T1000 (cell line): ENCODE measurements at regions not wholly inside any gene's neighbourhood (a gene's known extent, or its start where the extent isn't known, plus 50 kb on each side); places are given as distances from the start of the nearest gene placed in this dataset.
"Not testable (repeated sequence)": the region's sequence is repeated elsewhere in the genome, so short reads cannot be mapped to it uniquely, and the experiment has no call there.

Experiments
- DNase-seq: peaks from one replicate; lab custom pipeline; 2025; ENCODE audit warnings: mixed read lengths; lab: John Stamatoyannopoulos, UW

DNA sequence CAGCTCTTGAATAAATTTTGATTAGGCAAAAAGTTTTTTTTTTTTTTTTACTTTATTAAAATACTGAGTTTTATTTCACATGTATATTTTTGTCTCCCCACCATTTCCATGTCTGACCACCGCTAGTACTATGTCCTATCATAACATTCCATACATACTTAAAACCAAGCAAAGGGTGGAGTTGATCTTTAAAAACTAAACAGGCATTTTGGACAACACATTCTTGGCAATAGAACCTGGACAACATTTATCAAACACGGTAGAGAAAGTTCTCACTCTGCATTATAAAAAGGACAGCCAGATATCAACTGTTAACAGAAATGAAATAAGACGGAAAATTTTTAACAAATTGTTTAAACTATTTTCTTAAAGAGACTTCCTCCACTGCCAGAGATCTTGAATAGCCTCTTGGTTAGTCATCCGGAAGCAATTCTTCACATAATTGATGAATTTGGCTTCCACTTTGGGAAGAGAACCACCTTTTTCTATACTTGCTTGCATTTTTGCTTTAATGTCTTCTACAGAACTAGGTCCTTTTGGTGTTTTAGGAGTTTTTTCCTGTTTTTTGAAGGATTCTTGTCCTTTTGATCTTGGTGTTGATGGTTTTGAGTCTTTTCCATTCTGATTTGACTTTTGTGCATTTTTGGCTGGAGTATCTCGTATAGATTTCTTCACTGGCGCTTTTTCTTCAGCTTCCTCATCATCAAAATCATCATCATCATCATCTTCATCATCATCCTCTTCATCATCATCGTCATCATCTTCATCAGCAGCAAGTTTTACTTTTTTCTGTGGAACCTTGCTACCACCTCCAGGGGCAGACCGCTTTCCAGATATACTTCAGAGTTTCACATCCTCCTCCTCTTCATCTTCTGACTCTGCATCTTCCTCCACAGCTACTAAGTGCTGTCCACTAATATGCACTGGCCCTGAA is 58.7 kb downstream of the POU5F2 start:
- DNase-seq: not testable (repeated sequence)

DNA sequence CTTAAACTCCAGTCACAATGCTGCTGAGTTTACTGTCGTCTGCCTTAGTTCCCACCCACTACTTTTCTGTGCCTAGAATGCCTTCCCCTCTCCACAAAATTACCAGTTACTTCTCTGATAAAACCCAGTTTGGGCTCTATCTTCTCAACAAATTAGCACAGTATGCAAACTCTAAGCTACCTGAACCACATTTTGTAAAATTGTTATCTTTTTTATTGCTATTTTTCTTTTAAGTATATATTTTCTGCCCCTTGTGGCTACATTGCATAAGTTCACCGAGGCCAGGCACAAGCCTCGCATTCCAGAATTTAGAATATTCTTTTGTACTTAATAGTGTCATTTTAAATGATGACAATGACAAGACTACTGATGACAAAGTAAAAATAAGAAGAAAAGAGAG is 60.0 kb downstream of the POU5F2 start:
- DNase-seq: no peak

- peak; percentile 54 for DNase-seq
Measured at GRCh38 chr5:93677359-93677891, 64.0 kb downstream of the POU5F2 start.

- DNase-seq: no peak
Measured at GRCh38 chr5:93676704-93677103, 64.7 kb downstream of the POU5F2 start.

DNA sequence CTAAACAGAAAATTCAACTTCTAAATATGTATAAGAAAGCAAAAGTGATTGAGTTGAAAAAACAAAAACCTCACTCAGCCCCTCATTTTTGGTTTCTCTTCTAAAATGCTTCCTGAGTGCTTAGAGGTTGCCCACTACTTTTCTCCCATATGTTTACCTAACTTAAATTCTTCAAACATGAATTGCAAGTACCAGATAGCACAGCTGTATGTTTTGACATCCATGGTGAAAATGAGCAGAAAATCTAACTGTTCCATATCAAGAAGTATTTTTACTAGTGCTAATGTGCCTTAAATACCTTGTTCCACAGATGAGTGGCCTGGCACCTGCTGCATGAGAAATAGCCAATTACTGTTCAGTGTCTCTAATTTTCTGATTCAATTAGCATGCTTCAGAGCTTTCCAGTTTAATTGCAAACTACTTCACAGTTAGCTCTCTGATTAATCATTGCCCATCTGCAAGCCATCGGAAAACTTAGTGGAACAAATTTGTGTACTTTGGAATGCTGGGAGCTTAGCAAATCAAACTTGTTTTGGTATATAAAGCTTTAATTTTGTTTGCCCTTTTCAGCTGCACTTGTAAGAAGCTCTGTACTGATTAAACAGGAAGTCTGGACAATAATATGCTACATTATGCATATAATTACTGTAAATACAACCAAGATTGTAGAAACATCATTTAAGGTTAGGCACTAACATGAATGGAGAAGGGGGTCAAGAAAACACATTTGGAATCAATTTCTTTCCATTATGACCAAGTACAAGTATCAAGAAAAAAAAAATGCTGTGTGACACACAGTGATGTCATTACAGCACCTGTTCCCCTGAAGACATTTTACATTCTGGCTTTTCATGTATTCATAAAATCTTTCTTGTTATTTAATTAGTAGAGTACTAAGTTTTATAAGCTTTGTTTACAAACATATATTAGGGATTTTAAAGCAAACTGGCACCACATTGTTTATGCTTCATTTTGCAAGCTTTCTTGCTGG is 65.6 kb downstream of the POU5F2 start:
- no peak for DNase-seq

DNA sequence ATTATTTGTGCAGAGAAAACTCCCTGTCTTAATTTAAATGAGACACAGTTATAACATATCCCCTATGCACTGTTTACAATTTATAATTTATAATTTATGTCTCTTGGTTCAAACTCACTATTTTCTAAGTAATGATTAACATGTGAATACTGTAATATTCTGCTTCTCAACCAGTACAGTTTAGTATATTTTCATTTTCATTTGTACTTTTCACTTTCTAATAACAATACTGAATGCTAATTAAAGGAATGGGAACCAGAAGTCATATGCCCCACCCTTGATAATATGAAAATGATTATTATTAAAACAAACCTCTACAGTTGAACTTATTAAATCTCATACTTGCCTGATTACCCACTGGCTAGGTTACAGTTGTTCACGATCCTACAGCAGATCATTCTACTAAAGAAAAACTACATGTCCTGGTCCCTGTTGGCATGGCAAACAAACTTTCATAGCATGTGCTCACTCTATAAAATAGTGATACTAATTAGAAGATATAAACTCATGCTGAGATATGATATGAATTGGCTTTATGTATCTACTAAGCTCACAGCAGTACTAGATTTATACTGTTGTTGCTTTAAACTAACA is 66.4 kb downstream of the POU5F2 start:
- DNase-seq: no peak

DNA sequence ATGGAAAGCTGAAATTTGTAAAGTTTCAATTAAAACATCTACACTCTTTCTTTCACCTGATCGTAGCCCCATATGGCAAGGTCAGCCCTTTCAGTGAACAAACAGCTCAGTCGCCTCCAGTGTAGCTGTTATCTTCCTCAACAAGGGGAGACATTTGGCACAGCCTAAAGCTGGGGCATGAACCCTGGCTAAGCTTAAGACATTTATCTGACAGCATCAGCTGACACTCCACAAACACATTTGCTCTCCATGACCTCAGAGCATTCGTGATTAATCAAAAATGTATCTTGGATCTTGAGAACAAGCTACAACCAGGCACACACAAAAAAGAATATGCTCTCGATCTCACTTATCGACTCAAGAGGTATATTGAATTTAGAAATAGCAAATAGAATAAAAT is 67.3 kb downstream of the POU5F2 start:
- no peak for DNase-seq

- no peak for DNase-seq
Measured at GRCh38 chr5:93673316-93673954, 68.0 kb downstream of the POU5F2 start.

DNA sequence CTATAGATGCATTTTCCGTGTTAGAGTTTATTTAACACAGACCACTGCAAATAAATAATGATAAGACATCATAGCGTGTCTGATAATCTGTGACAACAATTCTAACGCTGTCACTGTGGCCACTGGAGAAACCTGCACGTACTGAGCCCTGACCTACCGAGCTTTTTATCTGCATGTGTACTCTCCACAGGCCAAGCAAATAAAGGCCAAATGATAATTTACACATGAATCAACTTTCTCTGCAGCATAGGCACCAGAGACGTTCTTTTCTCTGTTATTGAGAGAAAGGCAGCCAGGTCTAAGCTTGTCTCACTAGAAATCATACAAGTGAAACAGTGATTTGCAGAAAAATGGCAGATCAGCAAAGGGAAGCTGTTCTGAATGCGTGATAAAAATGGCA is 75.8 kb downstream of the POU5F2 start:
- no peak for DNase-seq

- no peak for DNase-seq
Measured at GRCh38 chr5:93660677-93661076, 77.7 kb downstream of the NR2F1 start.

GRCh38 chr5:93658044-93658443 is 75.0 kb downstream of the NR2F1 start:
- no peak for DNase-seq

- DNase-seq: no peak
Measured at GRCh38 chr5:93654676-93655075, 71.7 kb downstream of the NR2F1 start.

DNA sequence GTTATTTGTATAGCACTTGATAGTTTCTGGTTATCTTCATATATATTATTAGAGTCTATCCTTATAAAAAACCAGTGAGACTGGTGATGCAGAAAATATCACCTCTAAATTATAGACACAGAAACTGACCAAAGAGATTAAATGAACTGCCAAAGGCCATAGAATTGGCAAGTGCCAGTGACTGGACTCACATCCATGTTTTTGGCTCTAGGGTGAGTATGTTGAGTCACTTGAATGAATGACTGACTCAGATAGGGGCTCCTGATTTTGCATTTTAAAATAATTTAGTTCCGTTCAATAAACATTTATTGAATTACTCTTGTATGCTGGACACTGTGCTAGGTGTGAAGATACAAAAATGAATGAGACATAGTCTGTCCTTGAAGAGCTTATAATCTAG is 70.7 kb downstream of the NR2F1 start:
- DNase-seq: no peak

GRCh38 chr5:93649234-93649900 is 66.3 kb downstream of the NR2F1 start:
- no peak for DNase-seq

DNA sequence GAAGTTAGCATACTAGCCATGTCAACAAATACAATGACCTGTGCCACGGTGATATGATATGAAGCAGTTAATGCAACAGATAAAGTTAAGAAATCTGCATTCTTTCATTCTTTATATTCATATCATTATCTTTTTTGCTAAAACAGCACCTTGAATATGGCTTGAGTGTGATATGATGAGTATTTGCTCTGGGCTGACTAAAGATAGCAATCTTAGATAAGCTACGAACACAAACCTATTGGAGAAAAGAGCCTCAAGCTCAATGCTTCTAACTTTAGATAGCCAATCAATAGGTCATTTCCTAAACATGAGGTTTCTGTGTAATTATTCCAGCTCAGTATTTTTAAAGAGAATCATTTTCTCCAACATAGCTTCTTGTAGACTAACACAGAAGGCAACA is 61.7 kb downstream of the NR2F1 start:
- DNase-seq: no peak
